H9 (cell line): ENCODE measurements at regions not wholly inside any gene's neighbourhood (a gene's known extent, or its start where the extent isn't known, plus 50 kb on each side); places are given as distances from the start of the nearest gene placed in this dataset.

ENCODE experiments used
- DNase-seq: peaks from one replicate; pipeline ENCODE4 v3.0.0-alpha.2; 2017
- H2AFZ ChIP-seq: one replicate; pipeline ENCODE4 v1.6.1; 2013; ENCODE audit warnings: mild to moderate bottlenecking, low read length, control low read depth, moderate library complexity
- H2AK5ac ChIP-seq: 2 replicates; pipeline ENCODE4 v1.6.1; 2013; ENCODE audit warnings: low read length, control low read depth, mixed read lengths; ENCODE audit not compliant: insufficient read length
- H2BK120ac ChIP-seq: one replicate; pipeline ENCODE4 v1.6.1; 2013; ENCODE audit warnings: low read depth, mild to moderate bottlenecking, low read length, control low read depth, inconsistent platforms; ENCODE audit not compliant: poor library complexity, severe bottlenecking
- H2BK12ac ChIP-seq: 2 replicates; pipeline ENCODE4 v1.6.1; 2013; ENCODE audit warnings: low read length, control low read depth, mixed read lengths, low read depth; ENCODE audit not compliant: insufficient read length
- H2BK15ac ChIP-seq: 2 replicates; pipeline ENCODE4 v1.6.1; 2013; ENCODE audit warnings: low read depth, low read length, control low read depth
- H2BK20ac ChIP-seq: one replicate; pipeline ENCODE4 v1.6.1; 2013; ENCODE audit warnings: low read depth, mild to moderate bottlenecking, low read length, control low read depth, inconsistent platforms; ENCODE audit not compliant: poor library complexity, severe bottlenecking
- H2BK5ac ChIP-seq: 2 replicates; pipeline ENCODE4 v1.6.1; 2013; ENCODE audit warnings: low read length, control low read depth, mixed read lengths; ENCODE audit not compliant: insufficient read length
- H3K14ac ChIP-seq: 2 replicates; pipeline ENCODE4 v1.6.1; 2013; ENCODE audit warnings: low read length, control low read depth; ENCODE audit not compliant: insufficient read depth
- H3K18ac ChIP-seq: 2 replicates; pipeline ENCODE4 v1.6.1; 2013; ENCODE audit warnings: low read depth, mild to moderate bottlenecking, mixed read lengths, low read length, control low read depth; ENCODE audit not compliant: insufficient read length
- H3K23ac ChIP-seq: 2 replicates; pipeline ENCODE4 v1.6.1; 2013; ENCODE audit warnings: low read length, control low read depth, mixed read lengths, low read depth; ENCODE audit not compliant: insufficient read length
- H3K23me2 ChIP-seq: 2 replicates; pipeline ENCODE4 v1.6.1; 2013; ENCODE audit warnings: low read depth, mild to moderate bottlenecking, mixed read lengths, low read length, control low read depth; ENCODE audit not compliant: insufficient read length, poor library complexity, severe bottlenecking
- H3K27ac ChIP-seq: 2 replicates; pipeline ENCODE4 v1.5.1; 2013; ENCODE audit warnings: low read length, control low read depth, mixed read lengths, low read depth; ENCODE audit not compliant: insufficient read length
- H3K27me3 ChIP-seq: 2 replicates; pipeline ENCODE4 v1.6.1; 2013; ENCODE audit warnings: low read length, control low read depth, inconsistent platforms; ENCODE audit not compliant: insufficient read depth
- H3K4ac ChIP-seq: 2 replicates; pipeline ENCODE4 v1.6.1; 2013; ENCODE audit warnings: low read depth, mild to moderate bottlenecking, control low read depth, inconsistent platforms, low read length, moderate library complexity
- H3K4me1 ChIP-seq: 2 replicates; pipeline ENCODE4 v1.6.1; 2013; ENCODE audit warnings: low read length, control low read depth, inconsistent platforms; ENCODE audit not compliant: insufficient read depth
- H3K4me2 ChIP-seq: 2 replicates; pipeline ENCODE4 v1.6.1; 2013; ENCODE audit warnings: low read length, control low read depth, mixed read lengths; ENCODE audit not compliant: insufficient read length, insufficient read depth
- H3K56ac ChIP-seq: 2 replicates; pipeline ENCODE4 v1.6.1; 2013; ENCODE audit warnings: low read depth, mild to moderate bottlenecking, mixed read lengths, low read length, control low read depth; ENCODE audit not compliant: insufficient read length
- H3K79me1 ChIP-seq: 2 replicates; pipeline ENCODE4 v1.6.1; 2013; ENCODE audit warnings: low read depth, mild to moderate bottlenecking, moderate library complexity, low read length, control low read depth, inconsistent platforms; ENCODE audit not compliant: insufficient read depth, poor library complexity, severe bottlenecking
- H3K79me2 ChIP-seq: 2 replicates; pipeline ENCODE4 v1.6.1; 2013; ENCODE audit warnings: low read length, control low read depth, inconsistent platforms; ENCODE audit not compliant: insufficient read depth
- H3K9ac ChIP-seq: 2 replicates; pipeline ENCODE4 v1.6.1; 2013; ENCODE audit warnings: low read length, control low read depth, mixed read lengths; ENCODE audit not compliant: insufficient read length; ENCODE audit errors: extremely low read depth
- H3K9me3 ChIP-seq: one replicate; pipeline ENCODE4 v1.6.1; 2013; ENCODE audit warnings: low read depth, low read length, inconsistent platforms; ENCODE audit not compliant: control insufficient read depth
- H3T11ph ChIP-seq: one replicate; pipeline ENCODE4 v1.6.1; 2013; ENCODE audit warnings: mild to moderate bottlenecking, low read length, control low read depth, inconsistent platforms
- H4K20me1 ChIP-seq: one replicate; pipeline ENCODE4 v1.6.1; 2013; ENCODE audit not compliant: control insufficient read depth, insufficient read length, insufficient read depth
- H4K5ac ChIP-seq: 2 replicates; pipeline ENCODE4 v1.6.1; 2013; ENCODE audit warnings: low read depth, mild to moderate bottlenecking, mixed read lengths, low read length, control low read depth; ENCODE audit not compliant: insufficient read length
- H4K8ac ChIP-seq: replicated peaks from 2 replicates; pipeline ENCODE4 v1.6.1; 2013; ENCODE audit warnings: low read length, control low read depth, mixed read lengths, low read depth; ENCODE audit not compliant: insufficient read length
- H4K91ac ChIP-seq: 2 replicates; pipeline ENCODE4 v1.6.1; 2013; ENCODE audit warnings: low read depth, mild to moderate bottlenecking, moderate library complexity, mixed read lengths, low read length, control low read depth; ENCODE audit not compliant: insufficient read length
- H3K27ac Mint-ChIP-seq, 3 experiments: 2 replicates in 2 of 3; 3 replicates in 1 of 3; pipeline ENCODE4 v1.8.0; 2020 to 2021; ENCODE audit warnings: mixed read lengths in 3 of 3, mild to moderate bottlenecking in 1 of 3, moderate library complexity in 1 of 3
- H3K27me3 Mint-ChIP-seq: 2 replicates; pipeline ENCODE4 v1.8.0; 2021; ENCODE audit warnings: low read depth, mild to moderate bottlenecking, moderate library complexity, mixed read lengths
- H3K36me3 Mint-ChIP-seq, 3 experiments: 2 replicates in 2 of 3; 3 replicates in 1 of 3; pipeline ENCODE4 v1.8.0; 2020 to 2021; ENCODE audit warnings: low read depth in 3 of 3, mixed read lengths in 3 of 3; ENCODE audit not compliant: insufficient read depth in 1 of 3
- H3K4me1 Mint-ChIP-seq, 2 experiments: 2 replicates each; pipeline ENCODE4 v1.8.0; 2020; ENCODE audit warnings: mixed read lengths in 2 of 2
- H3K4me3 Mint-ChIP-seq, 2 experiments: 2 replicates in 1 of 2; 3 replicates in 1 of 2; pipeline ENCODE4 v1.8.0; 2020 to 2021; ENCODE audit warnings: mild to moderate bottlenecking in 2 of 2, mixed read lengths in 2 of 2, moderate library complexity in 1 of 2
- H3K9me3 Mint-ChIP-seq, 2 experiments: 2 replicates in 1 of 2; 3 replicates in 1 of 2; pipeline ENCODE4 v1.8.0; 2020; ENCODE audit warnings: mild to moderate bottlenecking in 2 of 2, mixed read lengths in 2 of 2, moderate library complexity in 1 of 2
- WGBS: extraction: QIAGEN DNeasy Blood & Tissue Kit; methylation state at CpG from one replicate; pipeline ENCODE4 v1.1.7; 2013; ENCODE audit warnings: missing lambda C conversion rate, low lambda C conversion rate, mixed read lengths; ENCODE audit not compliant: insufficient read length; ENCODE audit errors: extremely low coverage; 5-methylcytosine and 5-hydroxymethylcytosine counted together
- TF ChIP-seq, protein P1 (sequence below): fragments of 200-600 bp; sonication (generic); conservative IDR thresholded peaks from 3 replicates; pipeline ENCODE4 v1.8.0; 2021; ENCODE audit warnings: antibody characterized with exemption, mild to moderate bottlenecking

DNA sequence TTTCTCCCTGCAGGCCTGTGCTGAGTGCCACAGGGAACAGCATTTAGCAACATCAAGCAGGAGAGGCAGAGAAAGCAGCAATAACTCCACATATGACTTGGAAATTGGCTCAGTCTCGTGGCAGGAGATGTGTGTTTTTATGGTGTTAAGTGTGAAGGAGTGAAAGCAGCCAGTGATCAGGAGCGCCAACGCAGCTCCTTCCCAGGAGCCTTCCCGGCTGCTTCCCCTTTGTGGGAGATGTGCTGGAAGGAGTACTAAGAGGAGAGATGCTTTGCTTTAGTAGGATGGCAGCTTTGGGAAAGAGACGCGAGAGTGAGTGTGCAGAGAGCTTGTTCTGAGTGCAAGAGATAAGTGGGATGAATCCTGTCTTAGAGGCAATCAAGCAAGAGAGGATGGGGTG, 54.7 kb upstream of the KIRREL3 start:
- Histone ChIP-seq H3K4ac (no peak overlapping the region), H2AK5ac (no peak overlapping the region), H3K14ac (no peak overlapping the region), H3K56ac (no peak overlapping the region), H3K4me2 (no peak overlapping the region), H4K91ac (no peak overlapping the region), H3T11ph (no peak overlapping the region), H2BK15ac (no peak overlapping the region), H3K27me3 (no peaks in the 10 kb centered on the region), H2BK5ac (no peak overlapping the region), H4K20me1 (no peaks in the 10 kb centered on the region), H3K79me2 (no peaks in the 10 kb centered on the region), H3K23me2 (no peaks in the 10 kb centered on the region), H2AFZ (no peak overlapping the region), H4K5ac (no peak overlapping the region), H3K23ac (no peak overlapping the region), H4K8ac (no peak overlapping the region), H2BK12ac (no peak overlapping the region), H2BK120ac (no peak overlapping the region), H2BK20ac (no peak overlapping the region), H3K79me1 (no peaks in the 10 kb centered on the region), H3K9me3 (no peaks in the 10 kb centered on the region), H3K9ac (no peak overlapping the region), H3K27ac (no peak overlapping the region), H3K4me1 (peaks cover 4% of the 10 kb centered on the region; the same call in 1 of the 2 replicates), H3K18ac (no peak overlapping the region)
- Mint-ChIP-seq H3K4me3 (no peak overlapping the region), H3K9me3 (no peaks in the 10 kb centered on the region; a peak in 1 of 5 replicates), H3K36me3 (no peaks in the 10 kb centered on the region; a peak in 2 of 7 replicates), H3K27ac (no peak overlapping the region), H3K27me3 (peaks cover 5% of the 10 kb centered on the region), H3K4me1 (peaks cover 36 to 40% of the 10 kb centered on the region in 2 experiments)
- TF ChIP-seq, protein P1, sequence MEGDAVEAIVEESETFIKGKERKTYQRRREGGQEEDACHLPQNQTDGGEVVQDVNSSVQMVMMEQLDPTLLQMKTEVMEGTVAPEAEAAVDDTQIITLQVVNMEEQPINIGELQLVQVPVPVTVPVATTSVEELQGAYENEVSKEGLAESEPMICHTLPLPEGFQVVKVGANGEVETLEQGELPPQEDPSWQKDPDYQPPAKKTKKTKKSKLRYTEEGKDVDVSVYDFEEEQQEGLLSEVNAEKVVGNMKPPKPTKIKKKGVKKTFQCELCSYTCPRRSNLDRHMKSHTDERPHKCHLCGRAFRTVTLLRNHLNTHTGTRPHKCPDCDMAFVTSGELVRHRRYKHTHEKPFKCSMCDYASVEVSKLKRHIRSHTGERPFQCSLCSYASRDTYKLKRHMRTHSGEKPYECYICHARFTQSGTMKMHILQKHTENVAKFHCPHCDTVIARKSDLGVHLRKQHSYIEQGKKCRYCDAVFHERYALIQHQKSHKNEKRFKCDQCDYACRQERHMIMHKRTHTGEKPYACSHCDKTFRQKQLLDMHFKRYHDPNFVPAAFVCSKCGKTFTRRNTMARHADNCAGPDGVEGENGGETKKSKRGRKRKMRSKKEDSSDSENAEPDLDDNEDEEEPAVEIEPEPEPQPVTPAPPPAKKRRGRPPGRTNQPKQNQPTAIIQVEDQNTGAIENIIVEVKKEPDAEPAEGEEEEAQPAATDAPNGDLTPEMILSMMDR, result no peak
- WGBS, result no CpG with 5 or more reads among the region's 6 CpGs
- no peak for DNase-seq
